ENCODE measurements at regions not wholly inside any gene's neighbourhood (a gene's known extent, or its start where the extent isn't known, plus 50 kb on each side); places are given as distances from the start of the nearest gene placed in this dataset.

GRCh38 chr1:173414136-173414535 lies 63.0 kb upstream of the PRDX6 start:
- peak; percentile 35 to 44 for DNase-seq
- H3K4me1 ChIP-seq (ENCODE audit: control insufficient read depth in 3 of 3, insufficient read depth in 2 of 3, low read depth in 1 of 3, low read length in 2 of 3), result peaks cover 0 to 10% (median 5%) of the 10 kb centered on the region in 3 donors
- peaks cover 0 to 5% (median 0%) of the 10 kb centered on the region in 3 donors for H3K36me3 ChIP-seq (ENCODE audit: control insufficient read depth in 3 of 3, insufficient read depth in 2 of 3, low read depth in 1 of 3, low read length in 3 of 3)
- 20 to 50% (median 32%) methylated on average over 3 of the region's 3 CpGs for WGBS, 3 donors
- H3K27ac ChIP-seq (ENCODE audit: low read depth in 1 of 3, low read length in 2 of 3), result peak overlapping the region in 1 of 3 donors; percentile 7
- H3K4me3 ChIP-seq (ENCODE audit: low read depth in 1 of 3, low read length in 3 of 3), result no peak overlapping the region
- no peaks in the 10 kb centered on the region for H3K9me3 ChIP-seq (ENCODE audit: control insufficient read depth in 2 of 2, insufficient read depth in 1 of 2, low read depth in 1 of 2, low read length in 1 of 2)
- no peak for FAIRE-seq
- no peaks in the 10 kb centered on the region for H3K27me3 ChIP-seq (ENCODE audit: control insufficient read depth in 3 of 3, insufficient read depth in 3 of 3, low read length in 3 of 3)

GRCh38 chr1:173414539-173415226 lies 62.5 kb upstream of the PRDX6 start:
- no peak for DNase-seq
- no peak for FAIRE-seq
- H3K9me3 ChIP-seq (ENCODE audit: control insufficient read depth in 2 of 2, insufficient read depth in 1 of 2, low read depth in 1 of 2, low read length in 1 of 2), result no peaks in the 10 kb centered on the region
- H3K36me3 ChIP-seq (ENCODE audit: control insufficient read depth in 3 of 3, insufficient read depth in 2 of 3, low read depth in 1 of 3, low read length in 3 of 3), result peaks cover 0 to 5% (median 0%) of the 10 kb centered on the region in 3 donors
- 74 to 83% (median 81%) methylated on average over 5 of the region's 5 CpGs for WGBS, 3 donors
- no peaks in the 10 kb centered on the region for H3K27me3 ChIP-seq (ENCODE audit: control insufficient read depth in 3 of 3, insufficient read depth in 3 of 3, low read length in 3 of 3)
- H3K4me1 ChIP-seq (ENCODE audit: control insufficient read depth in 3 of 3, insufficient read depth in 2 of 3, low read depth in 1 of 3, low read length in 2 of 3), result peaks cover 0 to 10% (median 5%) of the 10 kb centered on the region in 3 donors
- no peak overlapping the region for H3K27ac ChIP-seq (ENCODE audit: low read depth in 1 of 3, low read length in 2 of 3)
- H3K4me3 ChIP-seq (ENCODE audit: low read depth in 1 of 3, low read length in 3 of 3), result no peak overlapping the region

- Histone ChIP-seq H3K27ac (ENCODE audit: low read depth in 1 of 3, low read length in 2 of 3) (no peak overlapping the region), H3K27me3 (ENCODE audit: control insufficient read depth in 3 of 3, insufficient read depth in 3 of 3, low read length in 3 of 3) (no peaks in the 10 kb centered on the region), H3K4me3 (ENCODE audit: low read depth in 1 of 3, low read length in 3 of 3) (no peak overlapping the region), H3K4me1 (ENCODE audit: control insufficient read depth in 3 of 3, insufficient read depth in 2 of 3, low read depth in 1 of 3, low read length in 2 of 3) (peaks cover 0 to 10% (median 5%) of the 10 kb centered on the region in 3 donors), H3K9me3 (ENCODE audit: control insufficient read depth in 2 of 2, insufficient read depth in 1 of 2, low read depth in 1 of 2, low read length in 1 of 2) (no peaks in the 10 kb centered on the region), H3K36me3 (ENCODE audit: control insufficient read depth in 3 of 3, insufficient read depth in 2 of 3, low read depth in 1 of 3, low read length in 3 of 3) (peaks cover 0 to 5% (median 0%) of the 10 kb centered on the region in 3 donors)
- FAIRE-seq, result no peak
- no peak for DNase-seq
- 47 to 76% (median 56%) methylated on average over 3 of the region's 3 CpGs for WGBS, 3 donors
Observed at GRCh38 chr1:173415490-173415889, 61.6 kb upstream of the PRDX6 start.

GRCh38 chr1:173415905-173416450 lies 61.2 kb upstream of the PRDX6 start:
- Histone ChIP-seq H3K4me3 (ENCODE audit: low read depth in 1 of 3, low read length in 3 of 3) (no peak overlapping the region), H3K27ac (ENCODE audit: low read depth in 1 of 3, low read length in 2 of 3) (peak overlapping the region in 1 of 3 donors; percentile 34), H3K4me1 (ENCODE audit: control insufficient read depth in 3 of 3, insufficient read depth in 2 of 3, low read depth in 1 of 3, low read length in 2 of 3) (peaks cover 0 to 10% (median 5%) of the 10 kb centered on the region in 3 donors), H3K36me3 (ENCODE audit: control insufficient read depth in 3 of 3, insufficient read depth in 2 of 3, low read depth in 1 of 3, low read length in 3 of 3) (peaks cover 0 to 5% (median 0%) of the 10 kb centered on the region in 3 donors), H3K27me3 (ENCODE audit: control insufficient read depth in 3 of 3, insufficient read depth in 3 of 3, low read length in 3 of 3) (no peaks in the 10 kb centered on the region), H3K9me3 (ENCODE audit: control insufficient read depth in 2 of 2, insufficient read depth in 1 of 2, low read depth in 1 of 2, low read length in 1 of 2) (no peaks in the 10 kb centered on the region)
- DNase-seq (no peak), FAIRE-seq (no peak)
- WGBS, 3 donors, result 72 to 82% (median 79%) methylated on average over 5 of the region's 5 CpGs

- H3K27me3 ChIP-seq (ENCODE audit: control insufficient read depth in 3 of 3, insufficient read depth in 3 of 3, low read length in 3 of 3), result no peaks in the 10 kb centered on the region
- peaks cover 0 to 10% (median 5%) of the 10 kb centered on the region in 3 donors for H3K4me1 ChIP-seq (ENCODE audit: control insufficient read depth in 3 of 3, insufficient read depth in 2 of 3, low read depth in 1 of 3, low read length in 2 of 3)
- H3K27ac ChIP-seq (ENCODE audit: low read depth in 1 of 3, low read length in 2 of 3), result no peak overlapping the region
- DNase-seq (no peak), FAIRE-seq (no peak)
- WGBS, 3 donors, result 48 to 63% (median 57%) methylated on average over 1 of the region's 1 CpG
- no peak overlapping the region for H3K4me3 ChIP-seq (ENCODE audit: low read depth in 1 of 3, low read length in 3 of 3)
- peaks cover 0 to 5% (median 0%) of the 10 kb centered on the region in 3 donors for H3K36me3 ChIP-seq (ENCODE audit: control insufficient read depth in 3 of 3, insufficient read depth in 2 of 3, low read depth in 1 of 3, low read length in 3 of 3)
- H3K9me3 ChIP-seq (ENCODE audit: control insufficient read depth in 2 of 2, insufficient read depth in 1 of 2, low read depth in 1 of 2, low read length in 1 of 2), result no peaks in the 10 kb centered on the region
Observed at GRCh38 chr1:173417563-173417962, 59.6 kb upstream of the PRDX6 start.

- Histone ChIP-seq H3K36me3 (ENCODE audit: control insufficient read depth in 3 of 3, insufficient read depth in 2 of 3, low read depth in 1 of 3, low read length in 3 of 3) (peaks cover 0 to 5% (median 0%) of the 10 kb centered on the region in 3 donors), H3K27ac (ENCODE audit: low read depth in 1 of 3, low read length in 2 of 3) (no peak overlapping the region), H3K9me3 (ENCODE audit: control insufficient read depth in 2 of 2, insufficient read depth in 1 of 2, low read depth in 1 of 2, low read length in 1 of 2) (no peaks in the 10 kb centered on the region), H3K27me3 (ENCODE audit: control insufficient read depth in 3 of 3, insufficient read depth in 3 of 3, low read length in 3 of 3) (no peaks in the 10 kb centered on the region), H3K4me3 (ENCODE audit: low read depth in 1 of 3, low read length in 3 of 3) (no peak overlapping the region), H3K4me1 (ENCODE audit: control insufficient read depth in 3 of 3, insufficient read depth in 2 of 3, low read depth in 1 of 3, low read length in 2 of 3) (peaks cover 0 to 9% (median 5%) of the 10 kb centered on the region in 3 donors)
- FAIRE-seq (no peak), DNase-seq (no peak)
- WGBS, 3 donors, result 77 to 84% (median 80%) methylated on average over 11 of the region's 11 CpGs
Observed at GRCh38 chr1:173418107-173418985, 58.8 kb upstream of the PRDX6 start.

GRCh38 chr1:173420330-173420806 lies 56.8 kb upstream of the PRDX6 start:
- DNase-seq (peak; percentile 73 to 85), FAIRE-seq (no peak)
- no peak overlapping the region for H3K27ac ChIP-seq (ENCODE audit: low read depth in 1 of 3, low read length in 2 of 3)
- no peaks in the 10 kb centered on the region for H3K9me3 ChIP-seq (ENCODE audit: control insufficient read depth in 2 of 2, insufficient read depth in 1 of 2, low read depth in 1 of 2, low read length in 1 of 2)
- H3K27me3 ChIP-seq (ENCODE audit: control insufficient read depth in 3 of 3, insufficient read depth in 3 of 3, low read length in 3 of 3), result no peaks in the 10 kb centered on the region
- H3K4me1 ChIP-seq (ENCODE audit: control insufficient read depth in 3 of 3, insufficient read depth in 2 of 3, low read depth in 1 of 3, low read length in 2 of 3), result peaks cover 0 to 1% (median 0%) of the 10 kb centered on the region in 3 donors
- H3K4me3 ChIP-seq (ENCODE audit: low read depth in 1 of 3, low read length in 3 of 3), result no peak overlapping the region
- WGBS, 3 donors, result 8 to 10% (median 9%) methylated on average over 7 of the region's 7 CpGs
- peaks cover 0 to 5% (median 0%) of the 10 kb centered on the region in 3 donors for H3K36me3 ChIP-seq (ENCODE audit: control insufficient read depth in 3 of 3, insufficient read depth in 2 of 3, low read depth in 1 of 3, low read length in 3 of 3)

- no peak for DNase-seq
- H3K4me1 ChIP-seq (ENCODE audit: control insufficient read depth in 3 of 3, insufficient read depth in 2 of 3, low read depth in 1 of 3, low read length in 2 of 3), result no peaks in the 10 kb centered on the region
- H3K36me3 ChIP-seq (ENCODE audit: control insufficient read depth in 3 of 3, insufficient read depth in 2 of 3, low read depth in 1 of 3, low read length in 3 of 3), result peaks cover 0 to 5% (median 0%) of the 10 kb centered on the region in 3 donors
- FAIRE-seq, result no peak
- no peaks in the 10 kb centered on the region for H3K9me3 ChIP-seq (ENCODE audit: control insufficient read depth in 2 of 2, insufficient read depth in 1 of 2, low read depth in 1 of 2, low read length in 1 of 2)
- H3K4me3 ChIP-seq (ENCODE audit: low read depth in 1 of 3, low read length in 3 of 3), result no peak overlapping the region
- no peaks in the 10 kb centered on the region for H3K27me3 ChIP-seq (ENCODE audit: control insufficient read depth in 3 of 3, insufficient read depth in 3 of 3, low read length in 3 of 3)
- 82 to 85% (median 83%) methylated on average over 4 of the region's 4 CpGs for WGBS, 3 donors
- H3K27ac ChIP-seq (ENCODE audit: low read depth in 1 of 3, low read length in 2 of 3), result no peak overlapping the region
Observed at GRCh38 chr1:173421286-173421685, 55.8 kb upstream of the PRDX6 start.

All from small intestine (tissue), 7 donors.